Hepatocyte (in vitro differentiated cells): ENCODE measurements at regions not wholly inside any gene's neighbourhood (a gene's known extent, or its start where the extent isn't known, plus 50 kb on each side); places are given as distances from the start of the nearest gene placed in this dataset.
"Not testable (repeated sequence)": the region's sequence is repeated elsewhere in the genome, so short reads cannot be mapped to it uniquely, and the experiment has no call there.

Experiments
- CTCF ChIP-seq: fragments of 200-600 bp; sonication (generic); IDR thresholded peaks from 2 replicates; pipeline ENCODE4 v1.5.1; 2016; ENCODE audit warnings: antibody characterized with exemption, mild to moderate bottlenecking; ENCODE audit not compliant: poor library complexity
- EZH2 ChIP-seq: fragments of 200-600 bp; sonication (generic); IDR thresholded peaks from 2 replicates; pipeline ENCODE4 v1.6.1; 2016; ENCODE audit warnings: antibody characterized with exemption, mild to moderate bottlenecking, borderline replicate concordance
- EZH2phosphoT487 ChIP-seq: fragments of 200-600 bp; sonication (generic); IDR thresholded peaks from one replicate; pipeline ENCODE4 v1.6.1; 2018; ENCODE audit warnings: antibody characterized with exemption, mild to moderate bottlenecking, low read depth, moderate library complexity; ENCODE audit not compliant: unreplicated experiment, severe bottlenecking

- not testable (repeated sequence) for TF ChIP-seq EZH2, CTCF, EZH2phosphoT487
These were observed 76.2 kb upstream of the PDPR start for GRCh38 chr16:70037913-70038312.
